Spleen (tissue), 7 donors: ENCODE measurements at regions not wholly inside any gene's neighbourhood (a gene's known extent, or its start where the extent isn't known, plus 50 kb on each side); places are given as distances from the start of the nearest gene placed in this dataset.

Experiments
- CTCF ChIP-seq, 11 experiments: fragments of 200-600 bp in 7 of 11; fragments of 450-650 bp in 4 of 11; sonication (generic) in 4 of 11; IDR thresholded peaks in 8 of 11; conservative IDR thresholded peaks in 3 of 11; 1 replicate in 7 of 11; 2 replicates in 4 of 11; pipeline versions ENCODE4 v1.4.0 to v1.8.0; 2016 to 2021; ENCODE audit warnings: antibody characterized with exemption in 11 of 11, inconsistent platforms in 4 of 11, mild to moderate bottlenecking in 1 of 11
- POLR2A ChIP-seq, 3 donors: fragments of 450-650 bp; IDR thresholded peaks; one replicate each; pipeline ENCODE4 v1.5.1; 2017; ENCODE audit warnings: antibody characterized with exemption in 3 of 3, mild to moderate bottlenecking in 1 of 3
- POLR2AphosphoS5 ChIP-seq, 3 donors: sonication (generic); formaldehyde crosslinking; IDR thresholded peaks; one replicate each; pipeline ENCODE4 v1.5.1; 2017; ENCODE audit warnings: antibody characterized with exemption in 3 of 3
- donor health status: DM: no; HTN: no; CAD: no; lungs with moderate emphysema.
- donor health status: DM: no; HTN: no; CAD: no.
- donor health status: DM: no; HTN: no; CAD: no.

GRCh38 chr19:5289060-5289990 lies 51.3 kb downstream of the PTPRS start:
- no peak for TF ChIP-seq CTCF (IDR thresholded peaks at IDR 0.05 in 8 of 11, conservative IDR thresholded peaks at IDR 0.05 in 3 of 11)
- TF ChIP-seq POLR2A (IDR thresholded peaks at IDR 0.05), result no peak
- TF ChIP-seq POLR2AphosphoS5 (IDR thresholded peaks at IDR 0.05), result no peak
